ENCODE measurements at regions not wholly inside any gene's neighbourhood (a gene's known extent, or its start where the extent isn't known, plus 50 kb on each side); places are given as distances from the start of the nearest gene placed in this dataset.
"Not testable (repeated sequence)": the region's sequence is repeated elsewhere in the genome, so short reads cannot be mapped to it uniquely, and the experiment has no call there.

- no peak for DNase-seq (ENCODE audit: low read depth in 2 of 3, low spot score in 2 of 3)
Observed at GRCh38 chr9:90466441-90466840, 176.2 kb downstream of the DIRAS2 start.

- DNase-seq (ENCODE audit: low read depth in 2 of 3, low spot score in 2 of 3): no peak
Observed at GRCh38 chr9:90469435-90469834, 173.2 kb downstream of the DIRAS2 start.

- DNase-seq (ENCODE audit: low read depth in 2 of 3, low spot score in 2 of 3): no peak
Observed at GRCh38 chr9:90469865-90470387, 172.7 kb downstream of the DIRAS2 start.

GRCh38 chr9:90476058-90476457, 166.6 kb downstream of the DIRAS2 start:
- no peak for DNase-seq (ENCODE audit: low read depth in 2 of 3, low spot score in 2 of 3)

- DNase-seq (ENCODE audit: low read depth in 2 of 3, low spot score in 2 of 3): no peak
Observed at GRCh38 chr9:90477535-90477934, 165.1 kb downstream of the DIRAS2 start.

- no peak for DNase-seq (ENCODE audit: low read depth in 2 of 3, low spot score in 2 of 3)
Observed at GRCh38 chr9:90478821-90479220, 163.8 kb downstream of the DIRAS2 start.

- no peak for DNase-seq (ENCODE audit: low read depth in 2 of 3, low spot score in 2 of 3)
Observed at GRCh38 chr9:90485028-90485427, 157.6 kb downstream of the DIRAS2 start.

- no peak for DNase-seq (ENCODE audit: low read depth in 2 of 3, low spot score in 2 of 3)
Observed at GRCh38 chr9:90489066-90489465, 153.6 kb downstream of the DIRAS2 start.

GRCh38 chr9:90499761-90500160, 142.9 kb downstream of the DIRAS2 start:
- DNase-seq (ENCODE audit: low read depth in 2 of 3, low spot score in 2 of 3): no peak

GRCh38 chr9:90502134-90502533, 140.5 kb downstream of the DIRAS2 start:
- no peak for DNase-seq (ENCODE audit: low read depth in 2 of 3, low spot score in 2 of 3)

GRCh38 chr9:90504486-90504885, 138.1 kb downstream of the DIRAS2 start:
- DNase-seq (ENCODE audit: low read depth in 2 of 3, low spot score in 2 of 3): no peak

GRCh38 chr9:90505695-90506094, 136.9 kb downstream of the DIRAS2 start:
- DNase-seq (ENCODE audit: low read depth in 2 of 3, low spot score in 2 of 3): no peak

- not testable (repeated sequence) for DNase-seq (ENCODE audit: low read depth in 2 of 3, low spot score in 2 of 3)
Observed at GRCh38 chr9:90506402-90506801, 136.2 kb downstream of the DIRAS2 start.

- no peak for DNase-seq (ENCODE audit: low read depth in 2 of 3, low spot score in 2 of 3)
Observed at GRCh38 chr9:90507621-90508020, 135.0 kb downstream of the DIRAS2 start.

GRCh38 chr9:90508940-90509339, 133.7 kb downstream of the DIRAS2 start:
- no peak for DNase-seq (ENCODE audit: low read depth in 2 of 3, low spot score in 2 of 3)

- no peak for DNase-seq (ENCODE audit: low read depth in 2 of 3, low spot score in 2 of 3)
Observed at GRCh38 chr9:90511711-90512110, 130.9 kb downstream of the DIRAS2 start.

- no peak for DNase-seq (ENCODE audit: low read depth in 2 of 3, low spot score in 2 of 3)
Observed at GRCh38 chr9:90514877-90515276, 127.7 kb downstream of the DIRAS2 start.

GRCh38 chr9:90515510-90515909, 127.1 kb downstream of the DIRAS2 start:
- no peak for DNase-seq (ENCODE audit: low read depth in 2 of 3, low spot score in 2 of 3)

GRCh38 chr9:90517103-90517502, 125.5 kb downstream of the DIRAS2 start:
- no peak for DNase-seq (ENCODE audit: low read depth in 2 of 3, low spot score in 2 of 3)

- DNase-seq (ENCODE audit: low read depth in 2 of 3, low spot score in 2 of 3): no peak
Observed at GRCh38 chr9:90521811-90522570, 120.6 kb downstream of the DIRAS2 start.

- no peak for DNase-seq (ENCODE audit: low read depth in 2 of 3, low spot score in 2 of 3)
Observed at GRCh38 chr9:90523958-90524357, 118.7 kb downstream of the DIRAS2 start.

- no peak for DNase-seq (ENCODE audit: low read depth in 2 of 3, low spot score in 2 of 3)
Observed at GRCh38 chr9:90526386-90526785, 116.2 kb downstream of the DIRAS2 start.

- DNase-seq (ENCODE audit: low read depth in 2 of 3, low spot score in 2 of 3): not testable (repeated sequence)
Observed at GRCh38 chr9:90536094-90536493, 106.5 kb downstream of the DIRAS2 start.

All from activated CD8-positive, alpha-beta memory T cell treated with anti-CD3 and anti-CD28 coated beads for 48 hours (primary cell).